Urinary bladder (tissue), 3 donors: ENCODE measurements at regions not wholly inside any gene's neighbourhood (a gene's known extent, or its start where the extent isn't known, plus 50 kb on each side); places are given as distances from the start of the nearest gene placed in this dataset.

Experiments
- DNase-seq: peaks from one replicate; pipeline ENCODE4 v3.0.0-alpha.2; 2015; ENCODE audit errors: extremely low spot score
- H3K27ac ChIP-seq: one replicate; pipeline ENCODE4 v1.5.1; 2013; ENCODE audit warnings: low read depth, mild to moderate bottlenecking, moderate library complexity
- H3K36me3 ChIP-seq: one replicate; pipeline ENCODE4 v1.6.1; 2013; ENCODE audit warnings: mild to moderate bottlenecking, moderate library complexity; ENCODE audit not compliant: insufficient read depth
- H3K4me1 ChIP-seq: one replicate; pipeline ENCODE4 v1.6.1; 2013; ENCODE audit warnings: mild to moderate bottlenecking, moderate library complexity; ENCODE audit not compliant: insufficient read depth
- H3K4me3 ChIP-seq: one replicate; pipeline ENCODE4 v1.5.1; 2013; ENCODE audit warnings: low read depth, low read length
- WGBS: extraction: QIAGEN DNeasy Blood & Tissue Kit; methylation state at CpG from one replicate; pipeline ENCODE4 v1.1.7; 2013; 5-methylcytosine and 5-hydroxymethylcytosine counted together
- donor health status: healthy with polysubstance abuse.
- donor health status: healthy.

- no peak for DNase-seq
- H3K4me3 ChIP-seq, result no peak overlapping the region
- no peaks in the 10 kb centered on the region for H3K4me1 ChIP-seq
- H3K36me3 ChIP-seq, result no peaks in the 10 kb centered on the region
- no peak overlapping the region for H3K27ac ChIP-seq
- WGBS, result 61% methylated on average over 2 of the region's 2 CpGs
These were observed 331.0 kb downstream of the MYCN start for GRCh38 chr2:16271231-16271896.

GRCh38 chr2:16270441-16270840, 330.1 kb downstream of the MYCN start:
- Histone ChIP-seq H3K4me1 (no peaks in the 10 kb centered on the region), H3K27ac (no peak overlapping the region), H3K4me3 (no peak overlapping the region), H3K36me3 (no peaks in the 10 kb centered on the region)
- WGBS, result 91% methylated on average over 4 of the region's 4 CpGs
- DNase-seq, result no peak

GRCh38 chr2:16268301-16269000, 328.1 kb downstream of the MYCN start:
- Histone ChIP-seq H3K27ac (no peak overlapping the region), H3K36me3 (no peaks in the 10 kb centered on the region), H3K4me1 (no peaks in the 10 kb centered on the region), H3K4me3 (no peak overlapping the region)
- WGBS, result 68% methylated on average over 3 of the region's 3 CpGs
- no peak for DNase-seq

GRCh38 chr2:16266571-16266970, 326.2 kb downstream of the MYCN start:
- H3K4me3 ChIP-seq, result no peak overlapping the region
- no peak for DNase-seq
- no peaks in the 10 kb centered on the region for H3K36me3 ChIP-seq
- H3K4me1 ChIP-seq, result no peaks in the 10 kb centered on the region
- whole genome bisulfite sequencing, result 93% methylated on average over 11 of the region's 11 CpGs
- H3K27ac ChIP-seq, result no peak overlapping the region

- Histone ChIP-seq H3K36me3 (no peaks in the 10 kb centered on the region), H3K4me3 (no peak overlapping the region), H3K27ac (no peak overlapping the region), H3K4me1 (no peaks in the 10 kb centered on the region)
- no peak for DNase-seq
- 81% methylated on average over 4 of the region's 4 CpGs for WGBS
These were observed 324.7 kb downstream of the MYCN start for GRCh38 chr2:16264931-16265540.

GRCh38 chr2:16264491-16264890, 324.1 kb downstream of the MYCN start:
- Histone ChIP-seq H3K4me1 (no peaks in the 10 kb centered on the region), H3K27ac (no peak overlapping the region), H3K4me3 (no peak overlapping the region), H3K36me3 (no peaks in the 10 kb centered on the region)
- DNase-seq, result no peak
- WGBS, result 91% methylated on average over 4 of the region's 4 CpGs

GRCh38 chr2:16263241-16263890, 323.0 kb downstream of the MYCN start:
- no peak overlapping the region for H3K4me3 ChIP-seq
- H3K27ac ChIP-seq, result no peak overlapping the region
- no peaks in the 10 kb centered on the region for H3K4me1 ChIP-seq
- DNase-seq, result no peak
- WGBS, result 87% methylated on average over 14 of the region's 14 CpGs
- no peaks in the 10 kb centered on the region for H3K36me3 ChIP-seq

GRCh38 chr2:16262526-16263178, 322.3 kb downstream of the MYCN start:
- H3K27ac ChIP-seq, result no peak overlapping the region
- 67% methylated on average over 11 of the region's 11 CpGs for WGBS
- no peak overlapping the region for H3K4me3 ChIP-seq
- H3K4me1 ChIP-seq, result no peaks in the 10 kb centered on the region
- no peak for DNase-seq
- no peaks in the 10 kb centered on the region for H3K36me3 ChIP-seq

- 93% methylated on average over 2 of the region's 2 CpGs for whole genome bisulfite sequencing
- no peak for DNase-seq
- Histone ChIP-seq H3K27ac (no peak overlapping the region), H3K36me3 (no peaks in the 10 kb centered on the region), H3K4me1 (no peaks in the 10 kb centered on the region), H3K4me3 (no peak overlapping the region)
These were observed 321.4 kb downstream of the MYCN start for GRCh38 chr2:16261791-16262190.

- Histone ChIP-seq H3K4me3 (no peak overlapping the region), H3K27ac (no peak overlapping the region), H3K36me3 (no peaks in the 10 kb centered on the region), H3K4me1 (no peaks in the 10 kb centered on the region)
- DNase-seq, result no peak
- 84% methylated on average over 3 of the region's 3 CpGs for WGBS
These were observed 320.7 kb downstream of the MYCN start for GRCh38 chr2:16261071-16261470.

- WGBS, result 75% methylated on average over 9 of the region's 9 CpGs
- Histone ChIP-seq H3K4me3 (no peak overlapping the region), H3K27ac (no peak overlapping the region), H3K36me3 (no peaks in the 10 kb centered on the region), H3K4me1 (no peaks in the 10 kb centered on the region)
- DNase-seq, result no peak
These were observed 319.9 kb downstream of the MYCN start for GRCh38 chr2:16260041-16260830.

GRCh38 chr2:16259010-16259409, 318.7 kb downstream of the MYCN start:
- Histone ChIP-seq H3K36me3 (no peaks in the 10 kb centered on the region), H3K4me1 (no peaks in the 10 kb centered on the region), H3K4me3 (no peak overlapping the region), H3K27ac (no peak overlapping the region)
- 77% methylated on average over 1 of the region's 1 CpG for WGBS
- no peak for DNase-seq

GRCh38 chr2:16258350-16258749, 318.0 kb downstream of the MYCN start:
- Histone ChIP-seq H3K36me3 (no peaks in the 10 kb centered on the region), H3K4me1 (no peaks in the 10 kb centered on the region), H3K27ac (no peak overlapping the region), H3K4me3 (no peak overlapping the region)
- 51% methylated on average over 1 of the region's 1 CpG for WGBS
- no peak for DNase-seq
